Fibroblast of mammary gland (primary cell): ENCODE measurements at regions not wholly inside any gene's neighbourhood (a gene's known extent, or its start where the extent isn't known, plus 50 kb on each side); places are given as distances from the start of the nearest gene placed in this dataset.

Source experiments
- DNase-seq: peaks from one replicate; pipeline ENCODE4 v3.0.0-alpha.2; 2010; ENCODE audit warnings: low read depth
- H3K4me3 ChIP-seq: 2 replicates; pipeline ENCODE4 v1.5.1; 2011; ENCODE audit warnings: low read depth, mild to moderate bottlenecking, low read length, moderate library complexity; ENCODE audit not compliant: control insufficient read depth
- TF ChIP-seq, protein P1 (sequence below): conservative IDR thresholded peaks from 2 replicates; pipeline ENCODE4 v1.5.1; 2011; ENCODE audit warnings: low read depth, low read length, inconsistent platforms; ENCODE audit not compliant: control insufficient read depth, insufficient read depth

DNA sequence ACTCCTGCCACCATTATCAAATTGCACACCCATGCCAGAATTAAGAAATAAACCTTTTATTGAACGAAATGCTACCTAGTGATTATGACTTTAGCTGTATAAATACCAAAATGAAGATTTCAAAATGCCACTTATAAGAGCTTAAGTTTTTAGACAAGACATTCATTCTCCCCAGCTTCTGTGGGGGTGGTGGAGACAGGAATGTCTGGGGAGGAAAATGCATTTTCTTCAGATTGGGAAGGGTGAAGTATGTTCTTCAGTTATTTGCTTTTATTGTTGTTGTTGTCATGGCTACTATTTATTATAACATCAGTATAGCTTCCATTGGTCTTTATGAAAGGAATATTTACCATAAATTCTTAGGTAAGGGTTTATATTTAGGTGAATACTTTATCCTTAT is 132.7 kb upstream of the GMNC start:
- no peak overlapping the region for H3K4me3 ChIP-seq
- TF ChIP-seq, protein P1, sequence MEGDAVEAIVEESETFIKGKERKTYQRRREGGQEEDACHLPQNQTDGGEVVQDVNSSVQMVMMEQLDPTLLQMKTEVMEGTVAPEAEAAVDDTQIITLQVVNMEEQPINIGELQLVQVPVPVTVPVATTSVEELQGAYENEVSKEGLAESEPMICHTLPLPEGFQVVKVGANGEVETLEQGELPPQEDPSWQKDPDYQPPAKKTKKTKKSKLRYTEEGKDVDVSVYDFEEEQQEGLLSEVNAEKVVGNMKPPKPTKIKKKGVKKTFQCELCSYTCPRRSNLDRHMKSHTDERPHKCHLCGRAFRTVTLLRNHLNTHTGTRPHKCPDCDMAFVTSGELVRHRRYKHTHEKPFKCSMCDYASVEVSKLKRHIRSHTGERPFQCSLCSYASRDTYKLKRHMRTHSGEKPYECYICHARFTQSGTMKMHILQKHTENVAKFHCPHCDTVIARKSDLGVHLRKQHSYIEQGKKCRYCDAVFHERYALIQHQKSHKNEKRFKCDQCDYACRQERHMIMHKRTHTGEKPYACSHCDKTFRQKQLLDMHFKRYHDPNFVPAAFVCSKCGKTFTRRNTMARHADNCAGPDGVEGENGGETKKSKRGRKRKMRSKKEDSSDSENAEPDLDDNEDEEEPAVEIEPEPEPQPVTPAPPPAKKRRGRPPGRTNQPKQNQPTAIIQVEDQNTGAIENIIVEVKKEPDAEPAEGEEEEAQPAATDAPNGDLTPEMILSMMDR, result no peak
- no peak for DNase-seq

DNA sequence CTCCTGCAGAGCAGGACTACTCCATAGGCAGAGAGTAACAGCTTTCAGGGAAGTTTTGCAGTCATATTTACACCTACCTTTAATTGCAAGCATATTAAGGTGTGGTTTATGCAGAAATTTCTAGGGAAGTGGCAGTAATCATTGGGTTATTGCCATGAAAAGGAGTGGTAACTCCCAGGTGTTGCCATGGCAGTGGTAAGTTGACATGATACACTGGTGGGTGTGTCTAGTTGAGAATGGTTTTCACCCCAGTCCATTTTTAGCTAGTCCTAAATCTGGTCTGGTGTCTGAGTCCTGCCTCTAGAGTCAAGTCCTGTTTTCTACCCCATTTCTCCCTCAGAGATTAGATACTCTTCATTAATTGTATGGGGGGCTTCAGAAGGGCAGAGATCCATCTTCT is 128.4 kb upstream of the GMNC start:
- no peak for DNase-seq
- H3K4me3 ChIP-seq, result no peak overlapping the region
- TF ChIP-seq, protein P1, result no peak

DNA sequence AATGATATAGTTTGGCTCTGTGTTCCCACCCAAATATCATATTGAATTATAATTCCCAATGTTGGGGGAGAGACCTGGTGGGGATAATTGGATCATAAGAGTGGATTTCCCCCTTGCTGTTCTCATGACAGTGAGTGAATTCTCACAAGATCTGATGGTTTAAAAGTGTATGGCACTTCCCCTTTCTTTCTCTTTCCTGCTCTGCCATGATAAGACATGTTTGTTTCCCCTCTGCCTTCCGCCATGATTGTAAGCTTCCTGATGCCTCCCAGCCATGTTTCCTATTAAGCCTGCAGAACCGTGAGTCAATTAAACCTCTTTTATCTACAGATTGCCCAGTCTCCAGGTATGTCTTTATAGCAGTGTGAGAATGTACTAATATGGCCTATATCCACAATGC is 126.7 kb upstream of the GMNC start:
- no peak for DNase-seq
- no peak overlapping the region for H3K4me3 ChIP-seq
- TF ChIP-seq, protein P1, result no peak

DNA sequence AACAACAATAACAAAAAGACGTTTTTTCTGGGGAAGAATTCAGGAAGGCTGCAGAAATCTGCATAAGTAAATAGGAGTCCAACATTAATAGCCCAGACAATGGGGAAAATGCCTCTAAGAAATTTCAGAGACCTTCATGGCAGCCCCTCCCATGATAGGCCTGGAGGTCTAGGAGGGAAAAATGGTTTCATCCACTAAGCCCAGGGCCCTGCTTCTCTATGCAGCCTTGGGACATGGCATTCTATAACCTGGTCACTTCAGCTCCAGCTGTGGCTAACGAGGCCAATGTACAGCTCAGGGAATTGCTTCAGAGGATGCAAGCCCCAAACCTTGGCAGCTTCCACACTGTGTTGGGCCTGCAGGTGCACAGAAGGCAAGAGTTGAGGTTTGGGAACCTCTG is 125.6 kb upstream of the GMNC start:
- TF ChIP-seq, protein P1, result no peak
- no peak overlapping the region for H3K4me3 ChIP-seq
- no peak for DNase-seq

DNA sequence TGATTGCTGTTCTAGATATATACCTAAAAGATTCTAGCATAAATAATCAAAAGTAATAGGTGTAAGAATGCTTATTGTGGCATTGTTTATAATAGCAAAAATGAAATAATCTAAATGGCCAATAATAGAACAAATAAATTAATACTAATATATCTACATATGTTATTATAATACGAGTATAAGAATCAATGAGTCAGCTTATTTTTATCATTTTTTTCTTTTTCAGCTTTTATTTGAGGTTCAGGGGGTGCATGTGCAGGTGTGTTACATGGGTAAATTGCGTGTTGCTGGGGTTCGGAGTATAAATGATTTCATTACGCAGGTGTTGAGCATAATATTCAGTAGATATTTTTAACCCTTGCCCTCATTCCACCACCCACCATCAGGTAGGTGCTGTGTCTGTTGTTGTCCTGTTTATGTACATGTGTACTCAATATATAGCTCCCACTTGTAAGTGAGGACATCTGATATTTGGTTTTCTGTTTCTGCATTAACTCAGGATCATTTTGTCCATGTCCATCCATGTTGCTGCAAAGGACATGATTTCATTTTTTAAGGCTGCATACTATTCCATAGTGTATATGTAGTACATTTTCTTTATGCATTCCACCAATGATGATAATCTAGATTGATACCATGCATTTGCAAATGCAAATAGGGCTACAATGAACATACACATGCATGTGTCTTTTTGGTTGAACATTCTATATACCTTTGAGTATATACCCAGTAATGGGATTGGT is 122.2 kb upstream of the GMNC start:
- no peak overlapping the region for H3K4me3 ChIP-seq
- TF ChIP-seq, protein P1, result no peak
- no peak for DNase-seq

DNA sequence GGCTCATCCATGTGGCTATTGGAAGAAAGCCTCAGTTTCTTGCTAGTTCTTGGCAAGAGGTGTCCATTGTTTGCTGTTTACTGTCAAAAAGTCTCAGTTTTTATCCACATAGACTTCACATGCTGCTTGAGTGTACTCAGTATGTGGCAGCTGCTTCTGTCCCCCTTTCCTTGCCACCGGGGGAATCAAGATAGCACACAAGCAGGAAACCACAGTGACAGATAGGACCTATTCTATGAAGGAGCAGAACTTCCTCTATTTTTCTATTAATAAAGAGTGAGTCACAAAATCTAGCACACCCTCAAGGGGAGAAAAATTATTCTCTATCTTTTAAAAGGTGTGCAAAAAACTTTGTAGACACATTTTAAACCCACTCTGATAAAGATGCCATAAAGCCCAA is 121.4 kb upstream of the GMNC start:
- no peak for DNase-seq
- TF ChIP-seq, protein P1, result no peak
- no peak overlapping the region for H3K4me3 ChIP-seq

DNA sequence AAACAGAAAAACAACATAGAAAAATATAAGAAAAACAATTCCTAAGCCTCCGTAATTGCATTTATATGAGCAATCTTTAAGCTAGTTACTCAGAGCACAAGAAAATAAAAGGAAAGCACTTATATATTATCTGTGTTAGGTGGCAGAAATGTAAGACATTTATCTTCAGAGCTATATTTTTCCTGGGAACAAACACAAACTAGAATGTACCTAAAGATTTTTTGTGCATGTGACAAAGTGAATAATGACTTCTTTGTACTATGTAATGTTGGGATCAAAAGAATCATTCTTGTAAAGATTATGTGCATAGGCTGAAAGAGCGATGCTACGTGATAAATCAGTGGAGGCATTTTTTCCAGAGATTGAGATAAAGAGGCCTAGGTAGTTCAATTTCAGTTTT is 111.3 kb upstream of the GMNC start:
- TF ChIP-seq, protein P1, result no peak
- no peak overlapping the region for H3K4me3 ChIP-seq
- DNase-seq, result no peak
